Fibroblast of mammary gland (primary cell): ENCODE measurements at regions not wholly inside any gene's neighbourhood (a gene's known extent, or its start where the extent isn't known, plus 50 kb on each side); places are given as distances from the start of the nearest gene placed in this dataset.
"Not testable (repeated sequence)": the region's sequence is repeated elsewhere in the genome, so short reads cannot be mapped to it uniquely, and the experiment has no call there.

ENCODE experiments used
- DNase-seq: peaks from one replicate; pipeline ENCODE4 v3.0.0-alpha.2; 2010; ENCODE audit warnings: low read depth
- H3K4me3 ChIP-seq: 2 replicates; pipeline ENCODE4 v1.5.1; 2011; ENCODE audit warnings: low read depth, mild to moderate bottlenecking, low read length, moderate library complexity; ENCODE audit not compliant: control insufficient read depth
- TF ChIP-seq, protein P1 (sequence below): conservative IDR thresholded peaks from 2 replicates; pipeline ENCODE4 v1.5.1; 2011; ENCODE audit warnings: low read depth, low read length, inconsistent platforms; ENCODE audit not compliant: control insufficient read depth, insufficient read depth

DNA sequence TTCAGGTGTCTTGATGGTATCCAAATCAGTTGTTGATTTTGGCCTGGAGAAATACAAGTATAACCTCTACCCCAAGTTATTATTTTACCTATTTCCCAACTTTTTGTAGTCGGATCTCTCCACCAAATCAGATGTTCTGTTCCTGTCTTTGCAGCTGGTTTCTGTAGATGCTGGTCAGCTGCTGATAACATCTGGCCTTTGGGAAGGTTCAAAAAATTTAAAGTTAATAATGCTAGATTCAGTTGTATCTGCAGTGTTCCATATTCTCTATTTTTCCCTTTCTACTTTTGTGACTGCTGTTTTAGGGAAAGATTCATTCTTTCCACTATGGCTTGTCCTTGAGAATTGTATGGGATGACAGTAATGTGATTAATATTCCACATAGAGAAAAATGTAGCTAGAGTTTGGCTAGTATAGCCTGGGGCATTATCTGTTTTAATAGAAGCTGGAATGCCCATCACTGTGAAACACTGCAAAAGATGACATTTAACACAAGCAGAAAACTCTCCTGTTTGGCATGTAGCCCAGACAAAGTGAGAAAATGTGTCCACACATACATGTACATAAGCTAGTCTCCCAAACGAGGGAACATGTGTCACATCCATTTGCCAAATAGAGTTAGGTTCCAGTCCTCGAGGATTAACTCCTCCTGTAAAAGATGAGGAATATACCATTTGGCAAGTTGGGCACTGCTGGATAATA, 99.2 kb downstream of the ZNF100 start:
- not testable (repeated sequence) for H3K4me3 ChIP-seq, DNase-seq

DNA sequence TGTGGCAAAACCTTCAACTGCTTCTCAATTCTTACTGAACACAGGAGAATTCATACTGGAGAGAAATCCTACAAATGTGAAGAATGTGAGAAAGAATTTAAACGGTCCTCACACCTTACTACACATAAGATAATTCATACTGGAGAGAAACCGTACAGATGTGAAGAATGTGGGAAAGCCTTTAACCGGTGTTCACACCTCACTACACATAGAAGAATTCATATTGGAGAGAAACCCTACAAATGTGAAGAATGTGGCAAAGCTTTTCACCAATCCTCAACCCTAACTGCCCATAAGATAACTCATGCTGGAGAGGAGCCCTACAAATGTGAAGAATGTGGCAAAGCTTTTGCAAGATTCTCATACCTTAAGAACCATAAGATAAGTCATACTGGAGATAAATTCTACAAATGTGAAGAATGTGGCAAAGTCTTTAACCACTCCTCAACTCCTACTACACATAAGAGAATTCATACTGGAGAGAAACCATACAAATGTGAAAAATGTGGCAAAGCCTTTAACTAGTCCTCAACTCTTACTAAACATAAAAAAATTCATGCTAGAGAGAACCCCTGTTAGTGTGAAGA, 111.7 kb downstream of the ZNF100 start:
- H3K4me3 ChIP-seq, result no peak overlapping the region
- TF ChIP-seq, protein P1, sequence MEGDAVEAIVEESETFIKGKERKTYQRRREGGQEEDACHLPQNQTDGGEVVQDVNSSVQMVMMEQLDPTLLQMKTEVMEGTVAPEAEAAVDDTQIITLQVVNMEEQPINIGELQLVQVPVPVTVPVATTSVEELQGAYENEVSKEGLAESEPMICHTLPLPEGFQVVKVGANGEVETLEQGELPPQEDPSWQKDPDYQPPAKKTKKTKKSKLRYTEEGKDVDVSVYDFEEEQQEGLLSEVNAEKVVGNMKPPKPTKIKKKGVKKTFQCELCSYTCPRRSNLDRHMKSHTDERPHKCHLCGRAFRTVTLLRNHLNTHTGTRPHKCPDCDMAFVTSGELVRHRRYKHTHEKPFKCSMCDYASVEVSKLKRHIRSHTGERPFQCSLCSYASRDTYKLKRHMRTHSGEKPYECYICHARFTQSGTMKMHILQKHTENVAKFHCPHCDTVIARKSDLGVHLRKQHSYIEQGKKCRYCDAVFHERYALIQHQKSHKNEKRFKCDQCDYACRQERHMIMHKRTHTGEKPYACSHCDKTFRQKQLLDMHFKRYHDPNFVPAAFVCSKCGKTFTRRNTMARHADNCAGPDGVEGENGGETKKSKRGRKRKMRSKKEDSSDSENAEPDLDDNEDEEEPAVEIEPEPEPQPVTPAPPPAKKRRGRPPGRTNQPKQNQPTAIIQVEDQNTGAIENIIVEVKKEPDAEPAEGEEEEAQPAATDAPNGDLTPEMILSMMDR, result no peak
- no peak for DNase-seq

DNA sequence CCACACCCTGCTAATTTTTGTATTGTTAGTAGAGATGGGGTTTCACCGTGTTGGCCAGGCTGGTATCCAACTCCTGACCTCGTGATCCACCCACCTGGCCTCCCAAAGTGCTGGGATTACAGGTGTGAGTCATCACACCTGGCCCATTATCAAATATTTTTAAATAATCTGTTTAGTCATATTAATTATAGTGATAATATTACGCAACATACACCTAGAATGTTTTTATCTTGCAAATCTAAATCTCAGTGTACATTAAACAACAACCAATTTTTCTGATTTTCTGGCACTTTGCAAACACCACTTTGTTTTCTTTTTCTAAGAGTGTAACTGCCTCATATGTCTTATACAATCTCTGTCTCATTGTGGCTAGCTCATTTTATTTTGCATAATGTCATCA, 115.9 kb downstream of the ZNF100 start:
- not testable (repeated sequence) for DNase-seq, H3K4me3 ChIP-seq

DNA sequence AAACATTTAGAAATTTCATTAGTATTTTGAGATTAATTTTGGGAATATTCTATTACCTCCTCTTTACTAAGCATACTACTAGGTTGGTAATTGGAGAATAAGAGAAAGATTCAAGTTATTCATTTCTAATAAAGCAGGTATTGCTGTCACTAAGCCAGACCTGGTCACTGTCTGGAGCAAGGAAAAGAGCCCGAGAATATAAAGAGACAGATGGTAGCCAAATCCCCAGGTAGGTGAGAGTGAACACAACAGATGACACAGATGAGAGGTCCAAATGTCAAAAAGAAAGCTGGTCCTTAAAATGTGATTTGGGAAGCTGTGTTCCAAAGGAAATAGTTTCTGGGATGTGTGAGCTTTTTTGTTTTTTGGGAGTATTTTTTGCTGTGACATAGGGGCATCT, 128.6 kb downstream of the ZNF100 start:
- no peak for DNase-seq
- TF ChIP-seq, protein P1, result no peak
- no peak overlapping the region for H3K4me3 ChIP-seq

DNA sequence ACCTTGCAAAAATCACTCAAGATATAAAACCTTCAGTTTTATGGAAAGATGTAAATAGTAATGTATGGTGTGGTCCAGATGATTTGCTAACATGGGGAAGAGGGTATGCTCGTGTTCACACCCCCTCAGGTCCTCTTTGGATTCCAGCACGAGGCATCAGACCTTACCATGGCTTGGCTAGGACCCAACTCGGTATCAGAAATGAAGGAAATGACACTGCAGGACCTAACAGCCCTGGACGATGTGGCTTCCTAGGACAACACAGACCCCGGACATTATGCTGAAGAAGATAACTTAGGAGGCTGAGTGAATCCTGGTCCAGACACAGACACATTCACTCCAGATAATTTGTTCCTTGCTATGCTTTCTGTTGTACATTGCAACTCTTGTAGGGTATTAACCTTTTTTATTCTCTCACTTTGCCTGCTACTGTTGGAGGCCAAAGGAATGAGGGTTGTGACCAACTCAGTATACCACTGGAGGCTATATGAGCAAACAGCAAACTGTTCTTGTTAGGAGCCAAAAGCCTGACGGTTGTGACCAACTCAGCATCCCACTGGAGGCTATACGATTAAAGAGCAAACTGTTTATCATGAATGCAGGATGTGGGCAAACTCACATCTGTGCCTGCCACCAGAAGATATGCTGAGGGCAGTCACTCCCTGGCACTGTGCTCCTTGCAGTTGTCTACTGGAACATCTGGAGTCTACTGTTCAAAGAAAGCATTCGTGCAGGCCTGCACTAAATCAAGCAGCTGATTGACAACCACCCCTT, 121.7 kb downstream of the ZNF429 start:
- DNase-seq, result no peak
- H3K4me3 ChIP-seq, result no peak overlapping the region
- TF ChIP-seq, protein P1, result no peak

DNA sequence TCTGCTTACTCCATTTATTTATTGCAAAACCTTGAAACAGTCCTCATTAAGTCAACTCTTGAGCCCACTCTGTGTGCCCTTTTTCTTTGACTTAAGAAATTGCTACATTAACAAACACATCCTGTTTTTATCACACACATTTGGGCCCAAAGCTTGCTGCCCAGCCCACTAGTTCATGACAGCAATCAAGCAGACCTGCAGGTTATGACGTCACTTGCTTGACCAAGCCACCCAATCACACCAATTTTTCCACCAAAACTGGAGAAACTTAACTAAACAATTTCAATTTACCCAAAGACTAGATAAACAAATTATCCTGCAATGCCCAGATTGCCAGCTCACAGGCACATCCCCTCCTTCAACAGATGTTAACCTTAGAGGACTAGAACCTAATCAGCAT, 120.7 kb downstream of the ZNF429 start:
- DNase-seq, result no peak
- TF ChIP-seq, protein P1, result no peak
- no peak overlapping the region for H3K4me3 ChIP-seq

DNA sequence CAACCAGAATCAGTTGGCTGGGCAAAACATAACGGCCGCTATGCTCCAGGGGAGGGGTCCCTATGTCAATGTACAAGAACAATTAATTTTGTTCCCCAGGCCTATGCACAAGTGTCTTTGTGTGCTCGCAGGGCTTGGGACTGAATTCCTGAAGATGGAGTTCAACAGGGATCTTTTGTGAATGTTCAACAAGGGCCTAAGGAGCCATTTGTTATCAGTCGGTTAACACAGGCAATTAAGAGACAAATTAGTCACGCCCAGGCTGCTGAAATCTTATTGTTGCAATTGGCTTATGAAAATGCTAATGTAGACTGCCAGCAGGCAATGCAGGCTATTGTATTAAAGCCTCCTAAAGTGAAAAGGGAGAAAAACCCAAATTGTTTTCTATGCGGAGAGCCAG, 117.5 kb downstream of the ZNF429 start:
- no peak overlapping the region for H3K4me3 ChIP-seq
- TF ChIP-seq, protein P1, result no peak
- DNase-seq, result no peak
